ENCODE measurements at regions not wholly inside any gene's neighbourhood (a gene's known extent, or its start where the extent isn't known, plus 50 kb on each side); places are given as distances from the start of the nearest gene placed in this dataset.

GRCh38 chr6:8172530-8172929 lies 70.2 kb upstream of the EEF1E1 start:
- Histone ChIP-seq H3K4me3 (no peak overlapping the region), H3K4me2 (ENCODE audit: control insufficient read depth, insufficient read depth) (no peak overlapping the region), H3K27me3 (replicated peaks in 1 of 2; ENCODE audit: control insufficient read depth in 2 of 2, insufficient read depth in 2 of 2, low read length in 1 of 2) (no peaks in the 10 kb centered on the region), H3K79me2 (ENCODE audit: control insufficient read depth, insufficient read depth, low read length) (no peaks in the 10 kb centered on the region), H4K20me1 (ENCODE audit: control insufficient read depth, insufficient read depth) (no peaks in the 10 kb centered on the region), H3K4me1 (ENCODE audit: control insufficient read depth, insufficient read depth, low read length) (no peaks in the 10 kb centered on the region), H3K9ac (ENCODE audit: control insufficient read depth, insufficient read depth, low read length) (no peak overlapping the region), H3K27ac (ENCODE audit: control insufficient read depth, insufficient read depth) (no peak overlapping the region), H3K36me3 (ENCODE audit: control insufficient read depth in 2 of 2, insufficient read depth in 2 of 2, low read length in 1 of 2) (no peaks in the 10 kb centered on the region), H3K9me3 (replicated peaks; ENCODE audit: control insufficient read depth, insufficient read depth, low read length) (no peaks in the 10 kb centered on the region), H2AFZ (ENCODE audit: control insufficient read depth, low read depth, low read length) (no peak overlapping the region)
- TF ChIP-seq, protein P1, sequence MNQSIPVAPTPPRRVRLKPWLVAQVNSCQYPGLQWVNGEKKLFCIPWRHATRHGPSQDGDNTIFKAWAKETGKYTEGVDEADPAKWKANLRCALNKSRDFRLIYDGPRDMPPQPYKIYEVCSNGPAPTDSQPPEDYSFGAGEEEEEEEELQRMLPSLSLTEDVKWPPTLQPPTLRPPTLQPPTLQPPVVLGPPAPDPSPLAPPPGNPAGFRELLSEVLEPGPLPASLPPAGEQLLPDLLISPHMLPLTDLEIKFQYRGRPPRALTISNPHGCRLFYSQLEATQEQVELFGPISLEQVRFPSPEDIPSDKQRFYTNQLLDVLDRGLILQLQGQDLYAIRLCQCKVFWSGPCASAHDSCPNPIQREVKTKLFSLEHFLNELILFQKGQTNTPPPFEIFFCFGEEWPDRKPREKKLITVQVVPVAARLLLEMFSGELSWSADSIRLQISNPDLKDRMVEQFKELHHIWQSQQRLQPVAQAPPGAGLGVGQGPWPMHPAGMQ (IDR thresholded peaks at IDR 0.05; ENCODE audit: borderline replicate concordance): no peak
- TF ChIP-seq HCFC1 (IDR thresholded peaks at IDR 0.05; ENCODE audit: low read length) (no peak), BCL11A (IDR thresholded peaks at IDR 0.05; ENCODE audit: low read depth, low read length) (no peak), ZNF24 (IDR thresholded peaks at IDR 0.05) (no peak), YY1 (IDR thresholded peaks at IDR 0.05; ENCODE audit: low read depth, low read length) (no peak), SP1 (IDR thresholded peaks at IDR 0.05; ENCODE audit: low read depth, low read length) (no peak), PRDM15 (CRISPR knock-in tag; IDR thresholded peaks at IDR 0.05) (no peak), ZSCAN29 (IDR thresholded peaks at IDR 0.05) (no peak), ZNF207 (IDR thresholded peaks at IDR 0.05; ENCODE audit: borderline replicate concordance) (no peak), PAX5 (IDR thresholded peaks at IDR 0.05; ENCODE audit: borderline replicate concordance, low read depth, low read length) (no peak), NBN (IDR thresholded peaks at IDR 0.05) (no peak)
- TF ChIP-seq, protein P2, sequence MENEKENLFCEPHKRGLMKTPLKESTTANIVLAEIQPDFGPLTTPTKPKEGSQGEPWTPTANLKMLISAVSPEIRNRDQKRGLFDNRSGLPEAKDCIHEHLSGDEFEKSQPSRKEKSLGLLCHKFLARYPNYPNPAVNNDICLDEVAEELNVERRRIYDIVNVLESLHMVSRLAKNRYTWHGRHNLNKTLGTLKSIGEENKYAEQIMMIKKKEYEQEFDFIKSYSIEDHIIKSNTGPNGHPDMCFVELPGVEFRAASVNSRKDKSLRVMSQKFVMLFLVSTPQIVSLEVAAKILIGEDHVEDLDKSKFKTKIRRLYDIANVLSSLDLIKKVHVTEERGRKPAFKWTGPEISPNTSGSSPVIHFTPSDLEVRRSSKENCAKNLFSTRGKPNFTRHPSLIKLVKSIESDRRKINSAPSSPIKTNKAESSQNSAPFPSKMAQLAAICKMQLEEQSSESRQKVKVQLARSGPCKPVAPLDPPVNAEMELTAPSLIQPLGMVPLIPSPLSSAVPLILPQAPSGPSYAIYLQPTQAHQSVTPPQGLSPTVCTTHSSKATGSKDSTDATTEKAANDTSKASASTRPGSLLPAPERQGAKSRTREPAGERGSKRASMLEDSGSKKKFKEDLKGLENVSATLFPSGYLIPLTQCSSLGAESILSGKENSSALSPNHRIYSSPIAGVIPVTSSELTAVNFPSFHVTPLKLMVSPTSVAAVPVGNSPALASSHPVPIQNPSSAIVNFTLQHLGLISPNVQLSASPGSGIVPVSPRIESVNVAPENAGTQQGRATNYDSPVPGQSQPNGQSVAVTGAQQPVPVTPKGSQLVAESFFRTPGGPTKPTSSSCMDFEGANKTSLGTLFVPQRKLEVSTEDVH (IDR thresholded peaks at IDR 0.05; ENCODE audit: low read depth, partially characterized antibody): no peak
- SMC1A ChIA-PET (ENCODE audit: uncharacterized antibody, unreplicated experiment): interaction anchor here (0.9 to 2.8 kb wide), 5 partner anchors 10 to 47 kb away, joined by 3 to 8 read pairs (median 5); no protein-coding TSS in a partner anchor
- no TSS peak for BruUV-seq (replicated peaks)
- intact Hi-C loops (cut with micrococcal nuclease; ENCODE audit: unreplicated experiment): no loop called here
- FAIRE-seq (no peak), DNase-seq (ENCODE audit: low read depth, low spot score) (no peak), ATAC-seq (no peak)
- CTCF ChIA-PET: interaction anchor here (0.8 to 4.2 kb wide), 2 partner anchors 46 to 48 kb away, joined by 3 to 17 read pairs; no protein-coding TSS in a partner anchor
- POLR2A ChIA-PET: no interaction called here
- in situ Hi-C loops (cut with MboI): no loop called here
- RAD21 ChIA-PET (ENCODE audit: unreplicated experiment): interaction anchor here (2.8 kb wide), 1 partner anchor 46 kb away, joined by 13 read pairs; no protein-coding TSS in a partner anchor
- whole genome bisulfite sequencing (ENCODE audit: insufficient coverage, insufficient replicate concordance, low lambda C conversion rate, missing lambda C conversion rate): 71% methylated on average over 4 of the region's 4 CpGs
